ENCODE measurements at regions not wholly inside any gene's neighbourhood (a gene's known extent, or its start where the extent isn't known, plus 50 kb on each side); places are given as distances from the start of the nearest gene placed in this dataset.

DNA sequence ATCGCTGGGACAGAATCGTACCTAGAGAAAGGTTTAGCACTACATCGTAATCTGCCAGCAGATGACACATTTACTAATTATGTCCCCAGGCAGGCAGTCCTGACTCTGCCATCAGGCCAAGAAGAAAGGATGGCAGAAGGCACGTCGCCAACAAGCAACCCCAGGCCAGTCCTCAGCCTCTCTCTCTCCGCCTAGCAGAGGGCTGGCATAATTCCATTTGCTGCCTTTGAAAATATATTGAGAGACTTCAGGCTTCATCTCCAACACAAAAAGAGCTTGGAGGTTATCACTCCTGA lies 1517.0 kb downstream of the TBC1D22A start:
- H3K4me3 ChIP-seq (ENCODE audit: control insufficient read depth, low read depth, low read length): no peak overlapping the region
- TF ChIP-seq, protein P1, sequence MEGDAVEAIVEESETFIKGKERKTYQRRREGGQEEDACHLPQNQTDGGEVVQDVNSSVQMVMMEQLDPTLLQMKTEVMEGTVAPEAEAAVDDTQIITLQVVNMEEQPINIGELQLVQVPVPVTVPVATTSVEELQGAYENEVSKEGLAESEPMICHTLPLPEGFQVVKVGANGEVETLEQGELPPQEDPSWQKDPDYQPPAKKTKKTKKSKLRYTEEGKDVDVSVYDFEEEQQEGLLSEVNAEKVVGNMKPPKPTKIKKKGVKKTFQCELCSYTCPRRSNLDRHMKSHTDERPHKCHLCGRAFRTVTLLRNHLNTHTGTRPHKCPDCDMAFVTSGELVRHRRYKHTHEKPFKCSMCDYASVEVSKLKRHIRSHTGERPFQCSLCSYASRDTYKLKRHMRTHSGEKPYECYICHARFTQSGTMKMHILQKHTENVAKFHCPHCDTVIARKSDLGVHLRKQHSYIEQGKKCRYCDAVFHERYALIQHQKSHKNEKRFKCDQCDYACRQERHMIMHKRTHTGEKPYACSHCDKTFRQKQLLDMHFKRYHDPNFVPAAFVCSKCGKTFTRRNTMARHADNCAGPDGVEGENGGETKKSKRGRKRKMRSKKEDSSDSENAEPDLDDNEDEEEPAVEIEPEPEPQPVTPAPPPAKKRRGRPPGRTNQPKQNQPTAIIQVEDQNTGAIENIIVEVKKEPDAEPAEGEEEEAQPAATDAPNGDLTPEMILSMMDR (IDR thresholded peaks at IDR 0.05; ENCODE audit: control insufficient read depth, insufficient read depth, low read depth, low read length, missing control alignments): no peak
- DNase-seq (ENCODE audit: low read depth): no peak

DNA sequence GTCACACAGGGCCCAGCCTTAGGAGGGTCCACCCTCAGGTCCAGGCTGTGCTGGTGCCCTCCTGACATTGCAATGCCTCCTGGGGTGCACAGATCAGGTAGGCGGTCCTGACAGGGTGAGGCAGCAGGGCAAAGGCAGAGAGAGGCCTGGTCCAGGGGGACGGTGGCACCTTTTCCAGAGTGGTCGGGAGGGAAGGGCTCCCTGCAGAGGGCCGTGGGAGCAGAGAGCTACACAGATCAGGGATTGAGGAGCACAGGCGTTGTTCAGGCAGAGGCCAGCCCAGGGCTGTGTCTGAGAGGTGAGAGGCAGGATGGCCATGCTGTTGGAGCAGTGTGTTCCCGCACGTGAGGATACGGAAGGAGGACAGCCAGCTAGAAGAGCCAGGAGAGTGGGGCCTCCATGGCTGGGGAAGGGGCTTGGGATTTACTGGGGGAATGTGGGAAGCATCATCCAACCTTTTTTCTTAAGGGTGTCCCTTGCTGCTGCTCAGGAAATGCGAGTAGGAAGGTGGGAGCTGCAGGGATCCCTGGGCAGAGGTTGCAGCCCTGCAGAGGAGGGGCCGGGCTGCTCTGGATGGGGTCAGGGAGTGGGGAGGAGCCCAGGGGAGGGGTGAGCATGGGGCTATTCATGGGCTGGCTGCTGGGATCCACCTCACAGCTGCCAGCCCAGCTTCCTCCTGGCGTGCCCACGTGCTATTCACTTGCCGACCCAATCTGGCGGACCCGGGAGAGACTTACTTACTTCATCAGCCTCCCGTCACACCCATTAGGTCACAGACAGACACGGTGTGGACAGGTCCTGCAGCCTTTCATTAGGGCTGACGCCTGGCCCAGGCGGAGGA lies 1516.4 kb downstream of the TBC1D22A start:
- TF ChIP-seq, protein P1 (IDR thresholded peaks at IDR 0.05; ENCODE audit: control insufficient read depth, insufficient read depth, low read depth, low read length, missing control alignments): no peak
- no peak for DNase-seq (ENCODE audit: low read depth)
- no peak overlapping the region for H3K4me3 ChIP-seq (ENCODE audit: control insufficient read depth, low read depth, low read length)

DNA sequence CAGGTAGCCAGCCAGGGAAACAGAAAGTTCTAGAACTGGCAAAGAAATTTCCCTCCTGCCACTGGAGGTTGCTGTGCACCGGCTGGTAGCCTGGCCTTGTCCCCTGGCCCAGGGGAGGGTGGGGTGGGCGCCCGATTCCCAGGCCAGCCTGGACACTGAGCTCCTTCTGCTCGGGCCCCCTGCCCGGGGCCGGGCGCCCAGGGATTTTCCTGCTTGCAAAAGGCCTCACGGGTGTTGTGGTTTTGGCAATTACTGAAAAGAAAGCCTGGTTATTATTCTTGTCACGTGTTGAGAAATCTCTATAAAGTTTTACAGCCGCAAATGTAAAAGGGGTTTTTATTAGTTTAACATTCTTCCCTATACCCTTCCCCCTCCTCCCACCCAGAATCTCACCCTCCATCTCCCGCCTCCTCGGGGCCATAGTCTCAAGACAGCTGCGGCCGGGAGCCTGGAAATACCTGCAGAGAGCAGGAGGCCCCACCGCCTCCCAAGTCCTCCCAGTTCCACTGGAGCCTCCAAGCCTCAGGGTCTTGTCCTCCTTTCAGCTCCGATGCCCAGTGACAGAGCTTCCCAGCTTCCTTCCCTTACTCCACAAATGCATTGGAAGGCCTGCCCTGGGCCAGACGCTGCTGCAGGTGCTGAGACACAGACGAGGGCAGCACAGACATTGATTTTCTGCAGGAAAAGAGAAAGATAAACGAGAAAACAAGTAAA lies 1515.6 kb downstream of the TBC1D22A start:
- no peak overlapping the region for H3K4me3 ChIP-seq (ENCODE audit: control insufficient read depth, low read depth, low read length)
- TF ChIP-seq, protein P1 (IDR thresholded peaks at IDR 0.05; ENCODE audit: control insufficient read depth, insufficient read depth, low read depth, low read length, missing control alignments): no peak
- no peak for DNase-seq (ENCODE audit: low read depth)

DNA sequence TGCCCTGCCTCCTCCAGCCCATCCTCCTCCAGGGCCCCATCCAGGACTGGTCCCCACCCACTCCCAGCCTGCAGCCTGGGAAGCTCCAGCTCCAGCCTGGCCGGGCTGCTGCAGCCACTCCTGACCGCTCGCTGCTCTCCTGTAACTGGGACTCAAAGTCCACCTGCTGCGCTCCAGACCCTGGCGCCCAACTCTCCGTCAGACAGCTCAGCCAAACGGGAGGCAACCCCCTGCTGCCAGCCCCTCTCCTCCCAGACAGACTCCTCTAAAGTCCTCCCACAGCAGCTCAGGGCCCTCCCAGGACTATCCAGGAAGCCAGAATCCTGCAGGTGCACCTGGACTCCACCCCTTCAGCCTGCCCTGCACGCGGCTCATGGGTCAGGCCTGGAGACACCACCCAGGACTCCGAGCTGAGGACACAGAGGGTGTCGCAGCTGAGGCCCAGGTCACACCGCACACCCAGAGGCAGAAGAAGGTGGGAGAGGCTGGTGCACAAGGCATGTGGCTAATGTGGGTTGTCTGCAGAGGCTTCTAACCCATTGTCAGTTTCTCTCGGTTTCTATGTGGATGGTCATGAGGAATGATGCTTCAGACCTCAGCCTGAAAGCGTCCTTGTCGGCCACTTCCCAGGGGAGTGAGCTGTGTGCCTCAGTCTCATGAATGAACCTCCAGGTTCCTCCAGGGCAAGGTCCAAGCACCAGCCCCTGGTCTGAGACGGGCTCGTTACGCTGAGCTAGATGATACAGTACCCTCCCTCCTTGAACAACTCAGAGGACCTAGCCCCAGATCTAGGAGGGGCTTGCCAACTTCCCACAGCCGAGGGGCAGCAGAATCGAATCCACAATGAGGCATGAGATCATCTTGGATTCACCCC lies 1514.8 kb downstream of the TBC1D22A start:
- TF ChIP-seq, protein P1 (IDR thresholded peaks at IDR 0.05; ENCODE audit: control insufficient read depth, insufficient read depth, low read depth, low read length, missing control alignments): no peak
- H3K4me3 ChIP-seq (ENCODE audit: control insufficient read depth, low read depth, low read length): no peak overlapping the region
- DNase-seq (ENCODE audit: low read depth): no peak

DNA sequence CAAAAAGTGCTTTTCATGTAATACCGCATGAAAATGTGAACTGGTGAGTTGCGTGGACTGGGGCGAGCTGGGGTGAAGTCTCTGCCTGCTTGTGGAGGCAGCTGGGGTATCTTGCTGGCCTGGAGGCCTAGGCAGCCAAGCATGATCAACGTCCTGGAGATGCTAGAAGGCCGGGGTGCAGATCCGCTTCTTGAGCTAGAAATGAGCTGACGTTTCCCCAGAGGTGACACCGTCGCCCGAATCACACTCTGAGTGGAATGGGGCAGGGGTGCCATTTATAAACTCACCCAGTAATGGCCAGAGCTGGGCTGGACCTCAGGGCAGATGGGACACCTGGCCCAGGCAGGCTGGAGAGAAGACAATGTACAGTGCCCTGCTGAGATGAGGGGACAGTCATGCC lies 1513.0 kb downstream of the TBC1D22A start:
- H3K4me3 ChIP-seq (ENCODE audit: control insufficient read depth, low read depth, low read length): no peak overlapping the region
- TF ChIP-seq, protein P1 (IDR thresholded peaks at IDR 0.05; ENCODE audit: control insufficient read depth, insufficient read depth, low read depth, low read length, missing control alignments): no peak
- DNase-seq (ENCODE audit: low read depth): no peak

DNA sequence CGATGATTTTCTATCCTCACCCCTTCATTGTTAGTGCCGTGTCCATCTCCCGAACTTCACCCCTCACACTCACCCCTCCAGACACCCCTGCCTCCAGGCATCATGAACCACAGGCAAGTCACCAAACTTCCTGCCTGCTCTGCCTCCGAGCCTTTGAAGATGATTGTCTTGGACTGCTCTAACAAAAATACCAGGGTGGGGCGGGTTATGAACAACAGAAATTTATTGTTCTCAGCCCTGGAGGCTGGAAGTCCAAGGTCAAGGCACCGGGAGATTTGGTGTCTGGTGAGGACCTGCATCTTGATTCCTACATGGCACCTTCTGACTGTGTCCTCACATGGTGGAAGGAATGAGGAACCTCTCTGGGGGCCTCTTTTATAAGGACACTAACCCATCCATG lies 1508.3 kb downstream of the TBC1D22A start:
- TF ChIP-seq, protein P1 (IDR thresholded peaks at IDR 0.05; ENCODE audit: control insufficient read depth, insufficient read depth, low read depth, low read length, missing control alignments): no peak
- DNase-seq (ENCODE audit: low read depth): no peak
- no peak overlapping the region for H3K4me3 ChIP-seq (ENCODE audit: control insufficient read depth, low read depth, low read length)

All from AG09309 (cell line).